Keratinocyte (primary cell): ENCODE measurements at regions not wholly inside any gene's neighbourhood (a gene's known extent, or its start where the extent isn't known, plus 50 kb on each side); places are given as distances from the start of the nearest gene placed in this dataset.

Experiments
- DNase-seq: peaks from one replicate; pipeline ENCODE4 v3.0.0-alpha.2; 2011; ENCODE audit warnings: low read depth, missing footprints, low spot score
- FAIRE-seq: peaks from 2 replicates; lab custom pipeline; 2011; peaks lifted over from hg19 to GRCh38; lab: Jason Lieb, UNC
- H2AFZ ChIP-seq: 2 replicates; pipeline ENCODE4 v1.6.0; 2012; ENCODE audit warnings: low read length, control low read depth, inconsistent platforms; ENCODE audit not compliant: control insufficient read depth
- H3K27ac ChIP-seq: 2 replicates; pipeline ENCODE4 v1.5.1; 2011; ENCODE audit warnings: low read length; ENCODE audit not compliant: control insufficient read depth, insufficient read depth
- H3K27me3 ChIP-seq: 3 replicates; pipeline ENCODE4 v1.6.0; 2011; ENCODE audit warnings: low read length; ENCODE audit not compliant: control insufficient read depth, insufficient read depth; ENCODE audit errors: extremely low read depth
- H3K36me3 ChIP-seq, 2 experiments: 2 replicates in 1 of 2; 3 replicates in 1 of 2; pipeline ENCODE4 v1.5.1; 2011; ENCODE audit warnings: low read length in 2 of 2, mild to moderate bottlenecking in 1 of 2; ENCODE audit not compliant: control insufficient read depth in 2 of 2, insufficient read depth in 2 of 2; ENCODE audit errors: extremely low read depth in 1 of 2
- H3K4me1 ChIP-seq: 3 replicates; pipeline ENCODE4 v1.5.1; 2011; ENCODE audit warnings: low read length; ENCODE audit not compliant: control insufficient read depth, insufficient read depth; ENCODE audit errors: extremely low read depth
- H3K4me2 ChIP-seq: 3 replicates; pipeline ENCODE4 v1.6.0; 2011; ENCODE audit warnings: low read depth, low read length; ENCODE audit not compliant: control insufficient read depth, insufficient read depth; ENCODE audit errors: extremely low read depth
- H3K4me3 ChIP-seq, 3 experiments: fragments of 200-600 bp in 1 of 3; sonication (generic) in 1 of 3; 2 replicates in 2 of 3; 3 replicates in 1 of 3; pipeline ENCODE4 v1.5.1; 2011 to 2016; ENCODE audit warnings: low read length in 3 of 3, mild to moderate bottlenecking in 3 of 3, control low read depth in 2 of 3, inconsistent platforms in 1 of 3, low read depth in 1 of 3, mixed read lengths in 1 of 3, mixed run types in 1 of 3, moderate library complexity in 1 of 3; ENCODE audit not compliant: control insufficient read depth in 2 of 3, insufficient read depth in 2 of 3; ENCODE audit errors: extremely low read depth in 1 of 3
- H3K79me2 ChIP-seq: 2 replicates; pipeline ENCODE4 v1.6.0; 2012; ENCODE audit warnings: low read length; ENCODE audit not compliant: control insufficient read depth, insufficient read depth
- H3K9ac ChIP-seq: 3 replicates; pipeline ENCODE4 v1.6.0; 2011; ENCODE audit warnings: low read length; ENCODE audit not compliant: control insufficient read depth, insufficient read depth; ENCODE audit errors: extremely low read depth
- H3K9me1 ChIP-seq: 3 replicates; pipeline ENCODE4 v1.6.0; 2011; ENCODE audit warnings: low read length; ENCODE audit not compliant: control insufficient read depth, insufficient read depth; ENCODE audit errors: extremely low read depth
- H3K9me3 ChIP-seq: 2 replicates; pipeline ENCODE4 v1.5.1; 2012; ENCODE audit warnings: low read depth, low read length; ENCODE audit not compliant: control insufficient read depth
- H4K20me1 ChIP-seq: 3 replicates; pipeline ENCODE4 v1.6.0; 2011; ENCODE audit warnings: low read length; ENCODE audit not compliant: control insufficient read depth, insufficient read depth; ENCODE audit errors: extremely low read depth
- CTCF ChIP-seq, 3 experiments: IDR thresholded peaks in 1 of 3; conservative IDR thresholded peaks in 1 of 3; optimal IDR thresholded peaks in 1 of 3; 2 replicates in 2 of 3; 3 replicates in 1 of 3; pipeline versions ENCODE3 to v1.5.1; 2011; ENCODE audit warnings: low read length in 3 of 3, mild to moderate bottlenecking in 3 of 3, moderate library complexity in 2 of 3, control low read depth in 1 of 3, inconsistent platforms in 1 of 3; ENCODE audit not compliant: insufficient read depth in 2 of 3; ENCODE audit errors: extremely low read depth in 1 of 3
- EZH2 ChIP-seq: IDR thresholded peaks from one replicate; pipeline ENCODE4 v1.6.1; 2012; ENCODE audit warnings: inconsistent platforms, mild to moderate bottlenecking, low read length, moderate library complexity
- dilution Hi-C: fragments of 300-500 bp; cut with MboI; formaldehyde crosslinking; loops from one replicate; pipeline ENCODE4 v1.7.0; 2020; ENCODE audit warnings: low sequenced_read_pairs; ENCODE audit not compliant: extremely low pct_ligation_motif_present

- dilution Hi-C loops = no loop called here
- Histone ChIP-seq H2AFZ (no peak overlapping the region), H3K9me1 (no peaks in the 10 kb centered on the region), H3K79me2 (no peaks in the 10 kb centered on the region), H4K20me1 (no peaks in the 10 kb centered on the region), H3K27ac (no peak overlapping the region), H3K4me1 (no peaks in the 10 kb centered on the region), H3K27me3 (no peaks in the 10 kb centered on the region), H3K4me2 (no peak overlapping the region), H3K36me3 (no peaks in the 10 kb centered on the region), H3K4me3 (no peak overlapping the region), H3K9me3 (no peaks in the 10 kb centered on the region), H3K9ac (no peak overlapping the region)
- DNase-seq (no peak), FAIRE-seq (no peak)
- no peak for TF ChIP-seq CTCF (optimal IDR thresholded peaks at IDR 0.05 in 1 of 3, IDR thresholded peaks at IDR 0.05 in 1 of 3, conservative IDR thresholded peaks at IDR 0.05 in 1 of 3; ENCODE audit: extremely low read depth in 1 of 3, insufficient read depth in 2 of 3, low read length in 3 of 3)
- TF ChIP-seq EZH2 = no peak
Observed at GRCh38 chr2:188664416-188664815, 309.8 kb upstream of the COL3A1 start.

DNA sequence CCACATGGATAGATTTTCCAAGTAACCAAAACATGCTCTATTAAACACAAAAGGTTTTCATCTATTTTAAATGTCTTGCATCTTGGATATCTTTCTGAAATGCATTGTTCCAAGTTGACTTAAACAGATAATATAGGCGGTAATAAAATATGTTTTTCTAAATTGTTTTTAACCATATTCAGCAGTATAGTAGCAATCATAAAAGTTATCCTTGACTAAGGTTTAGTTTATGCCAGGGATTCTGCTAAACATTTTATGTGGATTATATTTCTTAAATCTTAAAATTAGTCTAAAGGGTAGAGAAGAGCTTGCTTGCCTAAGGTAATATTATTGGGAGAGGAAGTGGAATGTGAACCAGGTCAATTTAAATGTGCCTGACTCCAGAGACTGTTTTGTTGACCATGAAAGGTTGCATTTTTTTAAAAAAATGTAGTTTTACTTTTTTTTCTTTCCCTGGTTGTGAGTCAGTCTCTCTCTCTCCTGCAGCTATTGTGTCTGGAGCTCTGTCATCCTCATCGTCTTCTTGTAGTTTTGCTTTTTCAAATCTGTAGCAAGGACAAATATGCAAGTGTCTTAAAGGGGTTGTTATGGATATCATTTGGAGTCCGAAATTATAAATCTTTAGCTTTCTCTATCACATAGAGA lies 309.1 kb upstream of the COL3A1 start:
- no peaks in the 10 kb centered on the region for H4K20me1 ChIP-seq
- H3K4me3 ChIP-seq = no peak overlapping the region
- TF ChIP-seq CTCF (optimal IDR thresholded peaks at IDR 0.05 in 1 of 3, IDR thresholded peaks at IDR 0.05 in 1 of 3, conservative IDR thresholded peaks at IDR 0.05 in 1 of 3; ENCODE audit: extremely low read depth in 1 of 3, insufficient read depth in 2 of 3, low read length in 3 of 3) = no peak
- no peak for TF ChIP-seq EZH2
- H3K27me3 ChIP-seq = no peaks in the 10 kb centered on the region
- FAIRE-seq = no peak
- DNase-seq = no peak
- H3K4me1 ChIP-seq = no peaks in the 10 kb centered on the region
- H3K36me3 ChIP-seq = no peaks in the 10 kb centered on the region
- H3K27ac ChIP-seq = no peak overlapping the region
- no peak overlapping the region for H3K9ac ChIP-seq
- no peak overlapping the region for H2AFZ ChIP-seq
- dilution Hi-C loops = no loop called here
- no peak overlapping the region for H3K4me2 ChIP-seq
- no peaks in the 10 kb centered on the region for H3K9me3 ChIP-seq
- H3K9me1 ChIP-seq = no peaks in the 10 kb centered on the region
- H3K79me2 ChIP-seq = no peaks in the 10 kb centered on the region
